ENCODE measurements at regions not wholly inside any gene's neighbourhood (a gene's known extent, or its start where the extent isn't known, plus 50 kb on each side); places are given as distances from the start of the nearest gene placed in this dataset.

- no peak for TF ChIP-seq CTCF (IDR thresholded peaks at IDR 0.05; ENCODE audit: low read depth, low read length)
- H3K9me3 ChIP-seq (ENCODE audit: low read depth), result no peaks in the 10 kb centered on the region
- DNase-seq (ENCODE audit: low read depth in 1 of 2, low spot score in 1 of 2), result no peak
- H3K4me3 ChIP-seq, result no peak overlapping the region
- H3K36me3 ChIP-seq, result no peaks in the 10 kb centered on the region
- H3K27me3 ChIP-seq, result no peaks in the 10 kb centered on the region
- no peak overlapping the region for H3K27ac ChIP-seq
- no peaks in the 10 kb centered on the region for H3K4me1 ChIP-seq (ENCODE audit: low read depth)
Observed at GRCh38 chr2:204184226-204184625, 247.7 kb downstream of the ICOS start.

GRCh38 chr2:204187229-204188083 is 250.9 kb downstream of the ICOS start:
- Histone ChIP-seq H3K27ac (no peak overlapping the region), H3K27me3 (peaks cover 3% of the 10 kb centered on the region), H3K4me3 (no peak overlapping the region), H3K9me3 (ENCODE audit: low read depth) (no peaks in the 10 kb centered on the region), H3K36me3 (no peaks in the 10 kb centered on the region), H3K4me1 (ENCODE audit: low read depth) (no peaks in the 10 kb centered on the region)
- no peak for TF ChIP-seq CTCF (IDR thresholded peaks at IDR 0.05; ENCODE audit: low read depth, low read length)
- DNase-seq (ENCODE audit: low read depth in 1 of 2, low spot score in 1 of 2), result no peak

GRCh38 chr2:204191574-204191973 is 255.0 kb downstream of the ICOS start:
- Histone ChIP-seq H3K36me3 (no peaks in the 10 kb centered on the region), H3K27ac (no peak overlapping the region), H3K27me3 (peaks cover 3% of the 10 kb centered on the region), H3K9me3 (ENCODE audit: low read depth) (no peaks in the 10 kb centered on the region), H3K4me3 (no peak overlapping the region), H3K4me1 (ENCODE audit: low read depth) (peaks cover 5% of the 10 kb centered on the region)
- DNase-seq (ENCODE audit: low read depth in 1 of 2, low spot score in 1 of 2), result no peak
- TF ChIP-seq CTCF (IDR thresholded peaks at IDR 0.05; ENCODE audit: low read depth, low read length), result no peak

- Histone ChIP-seq H3K27me3 (peaks cover 3% of the 10 kb centered on the region), H3K4me1 (ENCODE audit: low read depth) (peaks cover 5% of the 10 kb centered on the region), H3K27ac (no peak overlapping the region), H3K36me3 (no peaks in the 10 kb centered on the region), H3K9me3 (ENCODE audit: low read depth) (no peaks in the 10 kb centered on the region), H3K4me3 (no peak overlapping the region)
- no peak for DNase-seq (ENCODE audit: low read depth in 1 of 2, low spot score in 1 of 2)
- TF ChIP-seq CTCF (IDR thresholded peaks at IDR 0.05; ENCODE audit: low read depth, low read length), result no peak
Observed at GRCh38 chr2:204195498-204195897, 258.9 kb downstream of the ICOS start.

- TF ChIP-seq CTCF (IDR thresholded peaks at IDR 0.05; ENCODE audit: low read depth, low read length), result no peak
- DNase-seq (ENCODE audit: low read depth in 1 of 2, low spot score in 1 of 2), result no peak
- H3K27ac ChIP-seq, result no peak overlapping the region
- no peaks in the 10 kb centered on the region for H3K36me3 ChIP-seq
- H3K4me1 ChIP-seq (ENCODE audit: low read depth), result peaks cover 5% of the 10 kb centered on the region
- H3K9me3 ChIP-seq (ENCODE audit: low read depth), result no peaks in the 10 kb centered on the region
- H3K27me3 ChIP-seq, result no peaks in the 10 kb centered on the region
- no peak overlapping the region for H3K4me3 ChIP-seq
Observed at GRCh38 chr2:204197336-204198005, 260.9 kb downstream of the ICOS start.
